ENCODE measurements at regions not wholly inside any gene's neighbourhood (a gene's known extent, or its start where the extent isn't known, plus 50 kb on each side); places are given as distances from the start of the nearest gene placed in this dataset.
"Not testable (repeated sequence)": the region's sequence is repeated elsewhere in the genome, so short reads cannot be mapped to it uniquely, and the experiment has no call there.

DNA sequence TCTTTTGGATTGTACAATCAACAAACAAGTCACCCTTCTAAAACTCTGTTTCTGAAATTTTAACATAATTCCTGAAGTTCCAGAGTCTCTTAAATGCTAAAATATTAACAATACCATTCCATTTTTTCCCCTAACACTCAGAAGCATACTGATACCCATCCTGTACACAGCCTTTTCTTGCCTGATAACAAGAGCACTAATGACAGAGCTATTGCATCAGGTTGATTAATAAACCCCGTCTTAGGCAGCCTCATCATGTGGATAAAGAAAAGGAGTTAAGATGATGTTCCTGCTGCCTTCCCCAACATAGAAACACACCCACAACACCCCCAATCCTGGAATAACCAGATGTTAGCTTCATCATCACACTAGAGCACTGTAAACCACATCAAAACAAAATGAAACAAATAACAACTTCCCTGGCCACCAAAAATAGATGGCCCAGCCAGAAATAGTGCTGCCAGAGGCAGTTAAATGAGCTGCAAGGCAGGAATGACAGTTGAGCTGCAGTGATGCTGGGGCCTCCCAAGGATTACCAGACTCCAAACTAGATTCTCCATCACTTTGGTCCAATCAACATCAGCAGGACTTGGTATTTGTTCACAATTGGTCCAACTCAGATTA is 93.8 kb upstream of the NBPF26 start:
- ATAC-seq, result peak in 2 of 4 donors; percentile 46 to 56
- H3K27me3 ChIP-seq; intact Hi-C loops (cut with DNase I); H3K4me1 ChIP-seq; H3K36me3 ChIP-seq; H3K27ac ChIP-seq; DNase-seq; H3K4me3 ChIP-seq; H3K9me3 ChIP-seq: not testable (repeated sequence)
- no CpG with 5 or more reads among the region's 1 CpG for WGBS, 4 donors

DNA sequence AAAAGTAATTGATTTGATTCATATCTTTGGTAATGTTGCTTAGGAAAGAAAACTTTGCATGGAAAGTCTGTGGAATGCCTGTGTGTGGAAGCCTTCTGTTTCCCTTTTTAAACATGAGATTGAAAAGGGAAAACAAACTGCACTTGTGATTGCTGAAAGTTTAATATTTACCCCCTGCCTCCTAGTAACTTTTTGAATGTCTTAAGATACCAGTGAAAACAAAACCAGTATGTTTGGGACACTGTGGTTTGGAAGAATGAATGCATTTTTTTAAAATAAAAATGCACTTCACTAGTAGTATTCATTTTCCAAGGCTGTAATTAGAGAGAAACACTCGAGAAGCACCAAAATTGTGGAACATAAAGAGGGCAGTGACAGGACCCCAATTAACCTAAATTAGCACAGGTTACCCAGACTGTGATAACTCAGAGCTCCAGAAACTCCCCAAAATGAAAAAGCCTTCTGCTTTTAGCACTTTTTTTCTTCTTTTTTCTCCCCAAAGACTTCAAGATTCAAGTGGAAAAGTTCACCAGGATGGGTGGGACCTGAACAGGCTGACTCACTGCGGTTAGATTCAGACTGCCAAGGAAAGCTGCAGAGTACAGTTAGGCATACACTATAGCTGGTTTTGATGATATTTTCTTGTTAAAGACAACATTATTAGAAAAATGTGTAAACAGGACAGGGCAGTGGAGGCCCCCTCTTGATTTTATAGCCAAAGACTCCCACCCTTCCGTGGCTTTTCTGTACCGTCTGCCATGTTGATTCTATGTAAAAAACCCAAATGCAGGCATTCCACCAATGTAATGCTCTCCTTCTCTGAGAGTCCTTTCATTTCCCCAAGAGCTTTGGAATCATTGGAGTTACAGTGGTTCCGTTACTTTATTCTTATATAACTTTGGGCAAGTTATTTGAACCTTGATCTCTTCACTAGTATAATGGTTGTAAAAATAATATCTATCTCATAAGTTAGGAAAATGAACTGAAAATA is 88.6 kb upstream of the NBPF26 start:
- intact Hi-C loops (cut with DNase I); H3K27me3 ChIP-seq; H3K27ac ChIP-seq; DNase-seq; H3K4me1 ChIP-seq; H3K4me3 ChIP-seq; H3K36me3 ChIP-seq; H3K9me3 ChIP-seq: not testable (repeated sequence)
- no CpG with 5 or more reads among the region's 5 CpGs for WGBS, 4 donors
- ATAC-seq, result peak; percentile 66 to 91 (median 80)

DNA sequence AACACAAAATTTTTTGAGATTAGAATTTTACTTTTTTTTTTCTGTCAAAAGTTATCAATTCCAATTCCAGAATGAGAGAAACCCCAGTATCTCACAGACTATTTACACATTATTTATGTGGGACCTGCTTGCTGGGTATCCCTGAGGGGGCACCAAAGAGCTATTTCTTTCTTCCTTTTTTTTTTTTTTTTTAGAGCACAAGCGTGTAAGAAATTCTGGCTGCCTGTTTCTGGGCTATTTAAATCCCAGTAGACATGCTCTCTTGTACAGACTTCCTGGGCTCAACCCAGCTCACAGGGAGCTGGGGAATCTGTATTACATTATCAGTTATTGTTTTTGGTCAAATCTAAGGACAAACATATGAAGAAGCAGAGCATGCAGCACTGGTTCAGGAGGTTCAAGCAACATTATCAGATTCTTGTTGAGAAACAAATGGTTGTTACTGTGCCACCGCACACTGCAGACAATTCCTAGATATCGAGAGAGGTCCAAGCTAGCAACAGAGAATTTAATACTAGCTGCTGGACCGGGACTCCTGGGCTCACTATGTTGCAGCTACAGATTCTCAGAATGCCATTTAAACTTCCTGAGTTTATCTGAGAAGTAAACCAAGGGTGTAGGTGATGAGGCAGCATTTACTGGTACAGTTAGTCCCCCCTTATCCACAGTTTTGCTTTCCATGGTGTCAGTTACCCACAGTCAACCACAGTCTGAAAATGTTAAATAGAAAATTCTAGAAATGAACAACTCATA is 83.3 kb upstream of the NBPF26 start:
- H3K36me3 ChIP-seq; DNase-seq; H3K4me3 ChIP-seq; H3K27ac ChIP-seq; H3K9me3 ChIP-seq; H3K27me3 ChIP-seq; intact Hi-C loops (cut with DNase I); H3K4me1 ChIP-seq: not testable (repeated sequence)
- ATAC-seq, result peak; percentile 43 to 87 (median 61)
- WGBS, 4 donors, result 0% methylated on average over 1 of the region's 4 CpGs; no CpG with 5 or more reads in 2 of the 4 donors

DNA sequence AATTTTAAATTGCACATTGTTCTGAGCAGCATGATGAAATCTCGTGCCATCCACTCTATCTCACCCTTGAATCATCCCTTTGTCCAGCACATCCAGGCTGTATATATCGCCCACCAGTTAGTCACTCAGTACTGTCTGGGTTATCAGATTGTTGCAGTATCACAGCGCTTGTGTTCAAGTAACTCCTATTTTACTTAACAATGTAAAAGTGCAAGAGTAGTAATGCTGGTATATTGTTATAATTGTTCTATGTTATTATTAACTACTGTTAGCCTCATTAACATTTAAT is 82.8 kb upstream of the NBPF26 start:
- intact Hi-C loops (cut with DNase I); ATAC-seq; H3K36me3 ChIP-seq; DNase-seq; H3K4me1 ChIP-seq; H3K9me3 ChIP-seq; H3K4me3 ChIP-seq; H3K27ac ChIP-seq; H3K27me3 ChIP-seq: not testable (repeated sequence)
- WGBS, 4 donors, result no CpG with 5 or more reads among the region's 3 CpGs

DNA sequence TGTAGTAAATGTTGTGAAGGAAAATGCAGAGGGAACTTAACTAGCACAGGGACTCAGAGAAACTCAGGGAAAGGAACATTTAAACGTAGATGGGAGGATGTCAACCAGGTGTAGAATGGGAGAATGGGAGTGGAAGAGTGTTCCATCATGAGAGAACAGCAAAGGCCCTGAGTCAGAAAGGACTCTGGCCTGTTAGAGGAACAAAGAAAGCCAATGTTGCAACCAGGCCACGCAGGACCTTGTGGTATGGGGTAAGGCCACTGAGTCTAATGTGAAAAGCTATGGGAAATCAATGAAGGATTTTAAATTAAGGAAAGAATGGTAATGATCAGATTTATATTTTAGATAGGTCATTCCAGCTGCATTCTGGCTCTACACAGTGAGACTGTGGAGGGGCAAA is 76.6 kb upstream of the NBPF26 start:
- WGBS, 4 donors, result no CpG with 5 or more reads among the region's 2 CpGs
- intact Hi-C loops (cut with DNase I), result not testable (repeated sequence)

GRCh38 chr1:120648915-120649623 is 74.7 kb upstream of the NBPF26 start:
- ATAC-seq, result peak; percentile 5 to 63 (median 62)
- WGBS, 4 donors, result no CpG with 5 or more reads among the region's 7 CpGs
- H3K4me3 ChIP-seq; H3K36me3 ChIP-seq; H3K27me3 ChIP-seq; H3K9me3 ChIP-seq; H3K27ac ChIP-seq; DNase-seq; H3K4me1 ChIP-seq; intact Hi-C loops (cut with DNase I): not testable (repeated sequence)

More for the DNA sequence above, 76.6 kb upstream of the NBPF26 start:
- H3K9me3 ChIP-seq, ATAC-seq, H3K36me3 ChIP-seq, H3K27ac ChIP-seq, H3K4me3 ChIP-seq, H3K4me1 ChIP-seq, DNase-seq, H3K27me3 ChIP-seq: not testable (repeated sequence)

DNA sequence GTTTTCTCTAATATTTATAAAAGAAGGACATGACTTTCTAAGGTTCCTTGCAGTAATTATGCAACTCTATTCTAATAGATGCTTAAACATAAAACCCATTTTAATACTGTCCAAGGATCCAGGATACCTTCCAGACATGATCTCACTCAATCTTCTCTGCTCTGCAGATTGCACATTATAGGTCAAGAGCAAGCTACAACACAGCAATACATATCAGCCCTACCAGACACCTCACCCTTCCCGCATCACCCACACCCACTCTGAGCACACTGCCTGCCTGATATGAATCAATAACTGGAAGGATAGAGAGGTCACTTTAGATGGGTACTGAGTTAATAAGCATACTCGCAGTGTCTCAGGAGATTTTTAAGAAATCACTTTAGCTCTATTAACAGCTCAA is 74.0 kb upstream of the NBPF26 start:
- H3K9me3 ChIP-seq; DNase-seq; H3K27ac ChIP-seq; H3K36me3 ChIP-seq; H3K4me3 ChIP-seq; H3K4me1 ChIP-seq; H3K27me3 ChIP-seq; intact Hi-C loops (cut with DNase I): not testable (repeated sequence)
- no CpG with 5 or more reads among the region's 2 CpGs for WGBS, 4 donors
- peak in 2 of 4 donors; percentile 43 to 66 for ATAC-seq

DNA sequence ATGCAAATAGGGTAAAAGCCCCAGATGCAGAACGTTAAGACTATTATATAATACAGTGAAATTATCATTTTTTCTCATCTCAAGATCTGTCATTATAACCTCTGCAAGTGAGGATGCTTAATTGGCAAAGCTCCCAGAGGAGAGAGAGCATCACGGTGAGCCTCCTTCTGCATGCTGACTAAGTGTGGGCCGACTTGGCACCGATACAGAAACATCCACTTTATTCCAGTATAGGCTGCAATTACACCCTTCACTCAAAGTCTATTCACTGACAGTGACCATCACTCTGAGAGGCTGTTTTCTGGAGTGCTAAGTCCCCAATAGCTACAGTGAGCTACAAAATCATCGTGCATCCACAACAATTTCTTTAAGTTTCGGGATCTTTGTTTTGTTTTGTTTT is 69.6 kb upstream of the NBPF26 start:
- intact Hi-C loops (cut with DNase I); H3K4me1 ChIP-seq; H3K9me3 ChIP-seq; H3K27me3 ChIP-seq; H3K27ac ChIP-seq; DNase-seq; H3K36me3 ChIP-seq; H3K4me3 ChIP-seq: not testable (repeated sequence)
- WGBS, 4 donors, result 16 to 23% methylated on average over 1 of the region's 6 CpGs; no CpG with 5 or more reads in 2 of the 4 donors
- peak in 3 of 4 donors; percentile 32 to 58 (median 42) for ATAC-seq

DNA sequence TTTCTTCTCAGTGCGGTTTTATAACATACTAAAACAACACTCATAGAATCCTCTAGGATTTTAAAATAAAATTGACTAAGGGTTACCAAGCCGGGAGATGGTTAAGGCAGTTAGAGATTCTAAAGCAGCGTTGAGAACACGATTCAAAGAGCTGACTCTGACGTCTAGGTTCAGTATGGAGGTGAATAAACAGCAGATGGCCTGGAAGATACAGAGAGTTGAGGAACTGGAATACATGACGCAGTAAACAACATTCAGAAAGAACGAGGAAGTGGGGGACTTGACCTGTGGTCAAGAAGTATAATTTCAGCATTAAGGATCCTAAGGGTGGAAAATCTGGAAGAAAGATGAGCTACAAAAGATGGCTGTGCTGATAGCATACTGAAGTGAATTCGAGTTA is 68.4 kb upstream of the NBPF26 start:
- intact Hi-C loops (cut with DNase I); H3K9me3 ChIP-seq; H3K36me3 ChIP-seq; H3K27ac ChIP-seq; DNase-seq; H3K4me1 ChIP-seq; H3K4me3 ChIP-seq; H3K27me3 ChIP-seq: not testable (repeated sequence)
- WGBS, 4 donors, result no CpG with 5 or more reads among the region's 8 CpGs
- peak in 2 of 4 donors; percentile 8 to 28 for ATAC-seq

- no CpG with 5 or more reads among the region's 5 CpGs for WGBS, 4 donors
- H3K4me1 ChIP-seq; H3K36me3 ChIP-seq; intact Hi-C loops (cut with DNase I); H3K4me3 ChIP-seq; H3K27me3 ChIP-seq; H3K9me3 ChIP-seq; DNase-seq; H3K27ac ChIP-seq: not testable (repeated sequence)
- ATAC-seq, result peak; percentile 83 to 87 (median 86)
These were observed 67.6 kb upstream of the NBPF26 start for GRCh38 chr1:120656116-120656515.
